IPS-20b (cell line): ENCODE measurements at regions not wholly inside any gene's neighbourhood (a gene's known extent, or its start where the extent isn't known, plus 50 kb on each side); places are given as distances from the start of the nearest gene placed in this dataset.

Source experiments
- H3K27ac ChIP-seq: one replicate; pipeline ENCODE4 v1.5.1; 2013; ENCODE audit warnings: low read length
- H3K27me3 ChIP-seq: 2 replicates; pipeline ENCODE4 v1.6.1; 2013; ENCODE audit warnings: mild to moderate bottlenecking, low read length, inconsistent platforms; ENCODE audit not compliant: insufficient read depth
- H3K36me3 ChIP-seq: 2 replicates; pipeline ENCODE4 v1.6.1; 2013; ENCODE audit warnings: low read depth, mild to moderate bottlenecking, inconsistent platforms, low read length, moderate library complexity; ENCODE audit not compliant: insufficient read depth
- H3K4me1 ChIP-seq: 2 replicates; pipeline ENCODE4 v1.6.1; 2013; ENCODE audit warnings: mild to moderate bottlenecking, control low read depth, inconsistent platforms, low read length, moderate library complexity; ENCODE audit not compliant: insufficient read depth
- H3K4me3 ChIP-seq: 2 replicates; pipeline ENCODE4 v1.5.1; 2013; ENCODE audit warnings: mild to moderate bottlenecking, low read length, inconsistent platforms
- H3K9ac ChIP-seq: 2 replicates; pipeline ENCODE4 v1.6.1; 2013; ENCODE audit warnings: low read depth, mild to moderate bottlenecking, inconsistent platforms, low read length, moderate library complexity
- H3K9me3 ChIP-seq: 2 replicates; pipeline ENCODE4 v1.6.1; 2013; ENCODE audit warnings: mild to moderate bottlenecking, low read depth, low read length, inconsistent platforms; ENCODE audit not compliant: insufficient read depth

DNA sequence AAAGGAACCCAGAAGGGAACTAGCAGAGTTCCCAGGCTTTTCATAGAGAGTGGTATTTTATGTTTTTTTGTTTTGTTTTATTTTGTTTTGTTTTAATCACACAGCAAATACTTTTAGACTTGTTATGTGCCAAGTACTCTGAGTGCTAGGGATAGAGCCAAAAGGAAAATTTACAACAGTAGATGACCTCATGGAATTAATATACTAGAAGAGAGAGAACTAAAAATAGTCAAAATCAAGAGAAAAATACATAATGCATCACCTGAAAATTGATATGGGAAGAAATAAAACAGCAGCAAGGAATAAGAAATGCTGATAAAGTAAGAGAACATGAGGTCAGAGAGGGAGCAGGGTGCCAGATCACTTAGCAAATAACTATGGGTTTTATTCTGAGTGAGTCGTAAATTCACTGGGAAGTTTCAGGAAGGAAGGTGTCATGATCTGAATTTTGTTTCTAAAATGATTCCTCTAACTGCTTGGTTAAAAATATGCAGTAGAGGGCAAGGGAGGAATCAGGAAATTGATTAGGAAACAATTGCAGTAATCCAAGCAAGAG, 351.0 kb downstream of the ANKRD7 start:
- Histone ChIP-seq H3K9me3 (no peaks in the 10 kb centered on the region), H3K4me3 (no peak overlapping the region), H3K36me3 (no peaks in the 10 kb centered on the region), H3K4me1 (no peaks in the 10 kb centered on the region), H3K27me3 (no peaks in the 10 kb centered on the region), H3K9ac (no peak overlapping the region), H3K27ac (no peak overlapping the region)

DNA sequence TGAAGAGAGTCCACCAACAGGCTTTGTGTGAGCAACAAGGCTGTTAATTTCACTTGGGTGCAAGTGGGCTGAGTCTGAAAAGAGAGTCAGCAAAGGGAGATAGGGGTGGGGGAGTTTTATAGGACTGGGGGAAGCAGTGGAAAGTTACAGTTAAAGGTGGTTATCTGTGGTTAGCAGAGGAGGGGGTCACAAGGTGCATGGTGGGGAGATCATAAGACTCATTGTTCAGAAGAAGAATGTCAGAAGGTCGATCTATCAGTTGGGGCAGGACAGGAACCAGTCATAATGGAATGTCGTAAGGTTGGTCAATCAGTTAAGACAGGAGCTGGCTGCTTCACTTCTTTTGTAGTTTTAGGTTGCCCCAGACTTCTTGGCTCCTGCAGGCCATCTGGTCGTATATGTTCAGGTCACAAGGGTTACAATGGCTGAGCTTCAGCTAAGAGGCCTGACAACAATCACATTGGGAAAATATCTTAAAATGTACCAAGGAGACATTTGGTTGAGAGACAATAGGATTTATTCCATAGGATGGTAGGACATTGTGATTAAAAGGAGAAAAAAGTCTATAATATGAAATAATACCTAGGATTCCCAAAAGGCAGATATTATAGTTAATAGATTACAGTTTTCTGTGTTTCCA, 356.4 kb downstream of the ANKRD7 start:
- Histone ChIP-seq H3K9ac (no peak overlapping the region), H3K4me3 (no peak overlapping the region), H3K27ac (no peak overlapping the region), H3K27me3 (no peaks in the 10 kb centered on the region), H3K36me3 (no peaks in the 10 kb centered on the region), H3K4me1 (no peaks in the 10 kb centered on the region), H3K9me3 (no peaks in the 10 kb centered on the region)

DNA sequence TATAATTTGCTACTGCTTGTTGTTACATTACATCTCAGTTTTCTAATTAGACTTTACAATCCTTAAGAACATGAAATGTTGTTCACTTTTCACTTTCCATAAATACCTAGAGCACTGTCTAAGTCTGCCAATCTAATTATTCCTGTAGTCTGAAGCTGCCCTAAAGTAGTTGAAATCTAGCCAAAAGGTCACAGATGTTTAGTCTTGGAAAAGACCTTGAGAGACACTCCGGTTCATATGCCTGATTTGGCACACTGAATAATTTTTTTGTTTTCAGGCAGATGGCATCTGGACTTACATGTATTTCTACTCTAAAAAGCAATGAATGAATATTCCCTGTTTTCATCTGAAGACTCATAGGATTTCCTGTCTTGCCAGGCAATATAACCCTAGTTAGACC, 359.1 kb downstream of the ANKRD7 start:
- Histone ChIP-seq H3K27me3 (no peaks in the 10 kb centered on the region), H3K36me3 (no peaks in the 10 kb centered on the region), H3K9ac (no peak overlapping the region), H3K27ac (no peak overlapping the region), H3K4me3 (no peak overlapping the region), H3K9me3 (peaks cover 21% of the 10 kb centered on the region), H3K4me1 (no peaks in the 10 kb centered on the region)

DNA sequence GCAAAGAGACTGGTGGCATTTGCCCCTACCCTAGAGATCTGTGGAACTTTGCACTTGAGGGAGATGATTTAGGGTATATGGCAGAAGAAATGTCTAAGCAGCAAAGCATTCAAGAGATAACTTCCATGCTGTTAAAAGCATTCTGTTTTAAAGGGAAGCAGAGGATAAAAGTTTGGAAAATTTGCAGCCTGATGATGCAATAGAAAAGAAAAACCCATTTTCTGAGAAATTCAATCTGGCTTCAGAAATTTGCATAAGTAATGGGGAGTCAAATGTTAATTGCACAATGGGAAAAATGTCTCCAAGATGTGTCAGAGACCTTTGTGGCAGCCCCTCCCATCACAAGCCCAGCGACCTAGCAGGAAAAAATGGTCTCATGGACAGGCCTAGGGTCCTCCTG, 361.7 kb downstream of the ANKRD7 start:
- Histone ChIP-seq H3K27me3 (no peaks in the 10 kb centered on the region), H3K27ac (no peak overlapping the region), H3K9me3 (peaks cover 25% of the 10 kb centered on the region), H3K36me3 (no peaks in the 10 kb centered on the region), H3K9ac (no peak overlapping the region), H3K4me1 (no peaks in the 10 kb centered on the region), H3K4me3 (no peak overlapping the region)

DNA sequence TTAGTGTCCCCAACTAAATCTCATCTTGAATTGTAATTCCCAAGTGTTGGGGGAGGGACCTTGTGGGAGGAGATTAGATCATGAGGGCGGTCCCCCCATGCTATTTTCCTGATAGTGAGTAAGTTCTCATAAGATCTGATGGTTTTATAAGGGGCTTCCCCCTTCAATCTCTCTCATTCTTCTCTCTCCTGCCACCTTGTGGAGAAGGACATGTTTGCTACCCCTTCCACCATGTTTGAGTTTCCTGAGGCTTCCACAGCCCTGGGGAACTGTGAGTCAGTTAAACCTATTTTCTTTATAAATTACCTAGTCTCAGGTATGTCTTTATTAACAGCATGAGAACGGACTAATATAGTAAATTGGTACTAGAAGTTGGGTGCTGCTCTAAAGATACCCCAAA, 365.6 kb downstream of the ANKRD7 start:
- peaks cover 25% of the 10 kb centered on the region for H3K9me3 ChIP-seq
- H3K4me3 ChIP-seq: no peak overlapping the region
- no peak overlapping the region for H3K9ac ChIP-seq
- no peaks in the 10 kb centered on the region for H3K36me3 ChIP-seq
- H3K27ac ChIP-seq: no peak overlapping the region
- H3K4me1 ChIP-seq: no peaks in the 10 kb centered on the region
- H3K27me3 ChIP-seq: no peaks in the 10 kb centered on the region

DNA sequence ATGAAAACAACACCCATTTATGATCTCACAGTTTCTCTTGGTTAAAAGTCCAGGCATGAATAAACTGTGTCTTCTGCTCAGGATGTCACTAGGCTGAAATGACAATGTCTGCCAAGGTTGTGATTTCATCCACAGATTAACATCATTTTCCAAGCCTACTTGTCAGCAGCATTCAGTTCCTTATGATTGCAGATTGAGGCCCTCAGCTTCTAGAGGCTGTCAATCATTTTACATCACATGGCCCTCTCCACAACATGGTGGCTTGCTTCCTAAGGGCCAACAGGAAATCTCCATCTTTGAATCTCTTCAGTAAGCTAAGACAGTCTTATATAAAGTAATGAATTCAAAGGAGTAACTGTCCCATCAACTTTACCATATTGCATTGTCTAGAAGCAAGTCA, 377.6 kb downstream of the ANKRD7 start:
- no peaks in the 10 kb centered on the region for H3K4me1 ChIP-seq
- H3K27ac ChIP-seq: no peak overlapping the region
- no peaks in the 10 kb centered on the region for H3K36me3 ChIP-seq
- H3K27me3 ChIP-seq: no peaks in the 10 kb centered on the region
- no peak overlapping the region for H3K9ac ChIP-seq
- no peaks in the 10 kb centered on the region for H3K9me3 ChIP-seq
- no peak overlapping the region for H3K4me3 ChIP-seq

DNA sequence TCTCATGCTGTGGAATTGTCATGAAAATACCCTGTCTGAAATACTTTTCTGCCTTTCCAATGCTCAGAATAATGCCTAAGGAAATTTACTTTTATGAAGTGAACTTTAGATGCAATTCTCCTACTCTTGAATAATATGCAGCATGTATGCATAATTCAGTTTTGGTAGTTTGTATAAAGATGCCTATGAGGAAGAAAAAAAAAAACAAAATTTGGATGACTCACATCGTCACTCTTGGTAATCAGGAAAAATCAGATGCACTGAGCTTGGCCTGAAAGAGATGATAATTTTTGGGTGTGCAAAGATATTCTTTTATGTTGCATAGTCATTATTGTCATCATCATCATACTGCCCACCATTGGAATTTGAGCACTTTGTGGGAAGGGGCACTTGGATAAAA, 382.1 kb downstream of the ANKRD7 start:
- no peaks in the 10 kb centered on the region for H3K27me3 ChIP-seq
- no peak overlapping the region for H3K27ac ChIP-seq
- no peaks in the 10 kb centered on the region for H3K36me3 ChIP-seq
- H3K9ac ChIP-seq: no peak overlapping the region
- H3K4me3 ChIP-seq: no peak overlapping the region
- H3K4me1 ChIP-seq: no peaks in the 10 kb centered on the region
- H3K9me3 ChIP-seq: no peaks in the 10 kb centered on the region

DNA sequence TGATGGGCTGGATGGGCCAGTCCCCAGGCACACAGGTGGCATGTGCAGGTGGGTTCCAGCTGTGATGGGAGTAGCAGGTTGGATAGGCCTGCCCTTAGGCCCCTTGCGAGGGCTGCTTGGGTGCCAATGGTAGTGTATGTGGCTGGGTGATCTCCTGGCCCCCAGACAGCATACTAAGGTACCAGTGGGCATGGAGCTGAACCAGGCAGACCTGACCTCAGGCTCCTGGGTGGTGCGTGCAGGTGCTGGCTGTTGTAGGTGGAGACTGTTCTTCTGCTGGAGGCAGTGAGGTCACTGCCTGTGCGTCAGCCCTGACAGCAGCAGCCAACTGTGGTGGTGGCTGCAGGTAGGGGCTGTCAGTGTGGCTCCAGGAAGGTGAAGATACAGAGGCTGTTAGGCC, 384.7 kb downstream of the ANKRD7 start:
- Histone ChIP-seq H3K36me3 (no peaks in the 10 kb centered on the region), H3K4me3 (no peak overlapping the region), H3K9me3 (no peaks in the 10 kb centered on the region), H3K27me3 (no peaks in the 10 kb centered on the region), H3K4me1 (no peaks in the 10 kb centered on the region), H3K9ac (no peak overlapping the region), H3K27ac (no peak overlapping the region)

DNA sequence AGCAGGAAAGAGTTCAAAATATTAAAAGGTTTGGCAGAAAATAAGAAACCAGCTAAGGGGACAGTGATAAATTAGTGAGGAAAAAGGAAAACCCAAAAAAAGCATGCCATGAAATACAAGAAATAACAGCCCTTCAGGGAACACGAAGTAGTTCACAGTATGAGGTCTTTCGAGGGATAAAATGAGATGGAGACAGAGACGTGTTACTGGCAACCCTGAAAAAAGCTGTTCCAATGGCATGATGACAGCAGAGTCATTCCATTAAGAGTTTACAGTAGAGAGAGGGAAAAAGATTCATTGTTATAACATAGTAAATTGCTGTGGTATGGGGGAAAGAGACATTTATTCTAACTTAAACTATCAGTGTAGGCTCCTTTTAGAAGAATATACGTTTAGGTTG, 391.2 kb downstream of the ANKRD7 start:
- H3K9me3 ChIP-seq: no peaks in the 10 kb centered on the region
- H3K27ac ChIP-seq: no peak overlapping the region
- no peaks in the 10 kb centered on the region for H3K4me1 ChIP-seq
- no peak overlapping the region for H3K4me3 ChIP-seq
- no peaks in the 10 kb centered on the region for H3K36me3 ChIP-seq
- no peak overlapping the region for H3K9ac ChIP-seq
- no peaks in the 10 kb centered on the region for H3K27me3 ChIP-seq

DNA sequence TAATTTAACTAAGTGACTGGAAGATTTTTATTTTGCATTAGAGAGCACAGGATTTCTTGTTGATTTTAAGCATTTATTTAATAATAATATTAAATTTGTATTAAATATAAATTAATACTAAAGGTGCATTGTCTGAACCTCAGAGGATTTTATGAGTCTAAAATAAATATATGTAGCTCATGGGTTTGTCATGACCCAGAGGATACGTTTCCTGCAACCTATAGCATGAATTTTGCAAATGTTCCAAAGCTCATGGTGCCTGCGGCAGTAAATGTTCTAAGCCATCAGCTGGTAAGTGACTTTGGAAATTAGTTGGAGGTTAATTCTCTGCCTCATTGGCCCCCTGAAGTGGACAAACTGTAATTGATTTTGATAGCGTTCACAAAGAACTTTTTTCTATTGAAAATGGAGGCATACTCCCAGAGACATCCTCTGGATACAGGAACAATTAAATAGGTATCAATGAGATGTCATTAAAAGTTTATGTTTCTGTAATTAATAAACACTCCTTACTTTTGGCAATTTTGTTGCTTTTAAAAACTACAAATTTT, 397.4 kb downstream of the ANKRD7 start:
- no peak overlapping the region for H3K27ac ChIP-seq
- H3K27me3 ChIP-seq: no peaks in the 10 kb centered on the region
- H3K9ac ChIP-seq: no peak overlapping the region
- H3K4me1 ChIP-seq: no peaks in the 10 kb centered on the region
- no peak overlapping the region for H3K4me3 ChIP-seq
- peaks cover 6% of the 10 kb centered on the region; the same call in 1 of the 2 replicates for H3K9me3 ChIP-seq
- peaks cover 2% of the 10 kb centered on the region; the same call in 1 of the 2 replicates for H3K36me3 ChIP-seq

DNA sequence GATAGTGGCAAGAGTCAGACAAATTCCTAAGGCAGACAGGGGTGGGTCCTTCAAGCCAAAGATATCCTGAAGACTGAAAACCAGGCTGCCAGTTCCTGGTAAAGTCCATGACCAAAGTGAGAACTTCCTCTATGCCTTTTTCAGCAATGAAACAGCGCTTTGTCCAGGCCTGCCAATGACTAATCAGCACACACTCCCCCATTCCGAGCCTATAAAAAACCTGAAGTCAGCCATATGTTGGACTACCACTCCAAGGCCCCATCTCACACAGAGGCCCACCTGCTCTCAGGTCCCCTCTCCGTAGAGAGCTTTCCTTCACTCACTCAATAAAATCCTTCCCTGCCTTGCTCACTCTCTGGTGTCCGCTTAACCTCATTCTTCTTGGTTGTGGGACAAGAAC, 402.2 kb downstream of the ANKRD7 start:
- Histone ChIP-seq H3K9me3 (peaks cover 10% of the 10 kb centered on the region; the same call in 1 of the 2 replicates), H3K27ac (no peak overlapping the region), H3K36me3 (peaks cover 4% of the 10 kb centered on the region; the same call in 1 of the 2 replicates), H3K9ac (no peak overlapping the region), H3K4me1 (peaks cover 23% of the 10 kb centered on the region; the same call in 1 of the 2 replicates), H3K4me3 (no peak overlapping the region), H3K27me3 (no peaks in the 10 kb centered on the region)

DNA sequence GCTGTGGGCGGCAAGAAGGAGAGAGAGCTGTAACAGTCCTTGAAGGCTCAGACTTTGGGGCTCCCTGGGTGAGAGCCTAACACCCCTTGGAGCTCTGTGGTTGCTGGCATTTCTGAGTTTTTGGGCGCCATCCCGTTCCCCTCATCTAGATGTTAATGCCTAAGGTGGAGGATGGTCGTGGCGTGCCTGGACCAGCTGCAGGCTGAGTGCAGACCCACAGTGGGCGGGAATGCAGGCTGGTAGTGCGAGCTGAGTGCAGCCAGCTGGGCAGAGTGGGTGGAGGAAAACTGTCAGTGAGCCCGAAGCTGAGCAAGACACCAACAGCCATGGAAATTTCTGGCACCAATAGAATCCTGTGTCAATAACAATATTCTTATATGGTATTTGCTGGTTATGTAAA, 403.0 kb downstream of the ANKRD7 start:
- Histone ChIP-seq H3K9me3 (peaks cover 10% of the 10 kb centered on the region; the same call in 1 of the 2 replicates), H3K36me3 (peaks cover 4% of the 10 kb centered on the region; the same call in 1 of the 2 replicates), H3K27me3 (no peaks in the 10 kb centered on the region), H3K4me3 (no peak overlapping the region), H3K4me1 (peaks cover 26% of the 10 kb centered on the region; the same call in 1 of the 2 replicates), H3K9ac (no peak overlapping the region), H3K27ac (no peak overlapping the region)
